ENCODE measurements at regions not wholly inside any gene's neighbourhood (a gene's known extent, or its start where the extent isn't known, plus 50 kb on each side); places are given as distances from the start of the nearest gene placed in this dataset.

GRCh38 chrX:85592980-85593379 lies 213.5 kb upstream of the POF1B start:
- no peak for TF ChIP-seq TARDBP (IDR thresholded peaks at IDR 0.05)
- no peak for TF ChIP-seq PKNOX1 (IDR thresholded peaks at IDR 0.05)
- no peak for TF ChIP-seq BHLHE40 (IDR thresholded peaks at IDR 0.05; ENCODE audit: borderline replicate concordance)
- TF ChIP-seq ARNT (IDR thresholded peaks at IDR 0.05) = no peak
- no peak for TF ChIP-seq FOXA1 (IDR thresholded peaks at IDR 0.05)
- no peak for TF ChIP-seq SUZ12 (IDR thresholded peaks at IDR 0.05)
- TF ChIP-seq ZNF384 (IDR thresholded peaks at IDR 0.05) = no peak

All from HEK293T (cell line).